HL-60 (cell line): ENCODE measurements at regions not wholly inside any gene's neighbourhood (a gene's known extent, or its start where the extent isn't known, plus 50 kb on each side); places are given as distances from the start of the nearest gene placed in this dataset.

Experiments used
- DNase-seq, 2 experiments: peaks; one replicate each; pipeline ENCODE4 v3.0.0-alpha.2; 2010 to 2020; ENCODE audit warnings: low read depth in 1 of 2, low spot score in 1 of 2
- H3K27ac ChIP-seq: fragments of 250-450 bp; sonication (Bioruptor Pico); replicated peaks from 2 replicates; pipeline ENCODE4 v1.5.1; 2020; ENCODE audit warnings: mild to moderate bottlenecking, moderate library complexity
- H3K27me3 ChIP-seq: fragments of 250-450 bp; sonication (Bioruptor Pico); 2 replicates; pipeline ENCODE4 v1.5.1; 2021; ENCODE audit warnings: mild to moderate bottlenecking, moderate library complexity; ENCODE audit not compliant: insufficient read depth, poor library complexity, severe bottlenecking
- H3K4me3 ChIP-seq: replicated peaks from 2 replicates; pipeline ENCODE4 v1.5.1; 2011; ENCODE audit warnings: mild to moderate bottlenecking, control low read depth, low read length; ENCODE audit not compliant: insufficient read depth
- CTCF ChIP-seq: IDR thresholded peaks from one replicate; pipeline ENCODE4 v1.5.1; 2011; ENCODE audit warnings: low read length, control low read depth, inconsistent platforms; ENCODE audit not compliant: insufficient read depth
- GABPA ChIP-seq: IDR thresholded peaks from 2 replicates; pipeline ENCODE4 v1.6.1; 2012; ENCODE audit warnings: low read depth
- POLR2AphosphoS5 ChIP-seq: IDR thresholded peaks from 2 replicates; pipeline ENCODE4 v1.6.1; 2012; ENCODE audit warnings: low read depth
- REST ChIP-seq: IDR thresholded peaks from 2 replicates; pipeline ENCODE4 v1.6.1; 2012; ENCODE audit warnings: low read depth; ENCODE audit not compliant: insufficient replicate concordance
- SPI1 ChIP-seq: IDR thresholded peaks from 2 replicates; pipeline ENCODE4 v1.6.1; 2012; ENCODE audit warnings: low read depth, mild to moderate bottlenecking, borderline replicate concordance

DNA sequence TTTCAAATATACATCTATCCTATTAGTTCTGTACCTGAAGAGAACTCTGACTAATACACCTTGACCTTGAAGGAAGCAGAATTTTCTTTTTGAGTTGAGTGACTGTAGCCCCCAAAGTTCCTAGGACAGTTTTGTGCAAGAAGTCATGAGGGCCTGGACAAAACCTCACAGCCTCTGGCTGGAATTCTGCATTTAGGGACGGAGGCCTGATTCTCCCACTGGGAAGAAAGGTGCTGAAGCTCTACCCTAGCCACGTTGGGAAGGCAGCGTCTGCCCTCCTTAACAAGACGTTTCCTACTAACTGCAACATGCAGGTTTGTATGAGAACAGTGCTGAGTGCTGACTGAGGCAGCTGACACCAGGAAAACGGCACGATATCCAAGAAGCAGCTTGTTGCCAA, 74.4 kb upstream of the ZCCHC2 start:
- TF ChIP-seq REST (no peak), POLR2AphosphoS5 (no peak), SPI1 (no peak), CTCF (no peak), GABPA (no peak)
- Histone ChIP-seq H3K27me3 (no peaks in the 10 kb centered on the region), H3K4me3 (no peak overlapping the region), H3K27ac (no peak overlapping the region)
- no peak for DNase-seq

DNA sequence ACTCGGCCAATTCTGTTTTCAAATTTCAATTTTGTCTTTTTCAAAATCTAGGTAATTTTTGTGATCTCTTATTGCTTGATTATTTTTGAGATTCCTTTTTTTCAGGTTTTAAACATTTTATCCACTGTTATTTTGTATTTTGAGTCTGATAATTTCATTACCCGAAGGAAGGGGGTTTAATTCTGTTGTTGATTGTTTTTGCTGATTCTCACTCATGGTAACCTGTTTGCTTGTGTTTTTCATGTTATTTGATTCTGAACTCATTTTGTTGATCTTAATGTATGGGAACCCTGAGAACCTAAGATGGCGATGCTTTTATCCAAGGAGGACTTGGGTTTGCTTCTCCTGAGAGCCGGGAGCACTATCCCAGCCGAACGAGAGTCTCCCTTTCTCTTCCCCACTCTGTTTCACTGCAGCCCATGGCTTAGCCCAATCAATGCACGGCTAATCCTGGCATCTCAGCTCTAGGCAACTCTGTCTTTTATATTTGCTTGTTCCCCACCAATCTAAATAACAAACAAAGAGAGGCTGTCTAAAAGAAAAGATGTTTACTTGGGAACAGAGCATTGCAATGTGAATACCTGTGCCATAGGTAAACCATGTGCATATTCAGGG, 73.2 kb upstream of the ZCCHC2 start:
- Histone ChIP-seq H3K27ac (no peak overlapping the region), H3K4me3 (no peak overlapping the region), H3K27me3 (no peaks in the 10 kb centered on the region)
- no peak for TF ChIP-seq GABPA
- no peak for TF ChIP-seq POLR2AphosphoS5
- no peak for TF ChIP-seq SPI1
- no peak for TF ChIP-seq REST
- no peak for TF ChIP-seq CTCF
- DNase-seq, result no peak

DNA sequence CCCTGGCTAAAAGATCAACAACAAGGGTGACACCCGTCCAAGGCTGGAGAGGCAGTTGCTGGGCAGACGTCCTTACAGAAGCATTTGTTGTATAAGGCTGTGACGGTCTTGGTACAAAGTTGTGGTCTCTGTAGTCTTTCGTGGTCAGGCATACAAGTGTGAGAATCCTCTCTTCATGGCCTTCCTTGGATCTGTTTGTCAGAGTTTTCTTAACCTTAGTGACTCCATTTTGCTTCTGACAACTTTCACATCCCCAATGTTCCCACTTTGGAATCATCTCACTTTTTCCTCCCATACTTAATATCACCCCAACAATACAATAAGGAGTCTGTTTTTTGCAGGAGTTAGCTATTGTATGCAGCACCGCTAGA, 72.7 kb upstream of the ZCCHC2 start:
- Histone ChIP-seq H3K27ac (no peak overlapping the region; the same call in 1 of the 2 replicates), H3K4me3 (no peak overlapping the region), H3K27me3 (no peaks in the 10 kb centered on the region)
- TF ChIP-seq POLR2AphosphoS5 (no peak), CTCF (no peak), GABPA (no peak), SPI1 (no peak), REST (no peak)
- DNase-seq, result no peak
